HCT116 (cell line): ENCODE measurements at regions not wholly inside any gene's neighbourhood (a gene's known extent, or its start where the extent isn't known, plus 50 kb on each side); places are given as distances from the start of the nearest gene placed in this dataset.

Experiments
- ATAC-seq: fragments of 200-7000 bp; cut with Tn5 transposase; 2 replicates; pipeline ENCODE4 v1.9.1; 2020; ENCODE audit warnings: mild to moderate bottlenecking, moderate library complexity
- BruUV-seq: library from RNA; stranded (reverse); fragments of 400-500 nt; replicated peaks from 2 replicates; lab custom pipeline; 2021; lab: Mats Ljungman, UMichigan
- CTCF ChIA-PET: fragments of 300-600 bp; sonication (Branson Sonifier 250); formaldehyde crosslinking; loops from one replicate; lab custom pipeline; 2021; ENCODE audit warnings: antibody characterized with exemption; lab: Charles Lee
- POLR2A ChIA-PET: fragments of 300-600, 350-600 bp; sonication (Branson Sonifier 250); formaldehyde crosslinking; loops from one replicate; lab custom pipeline; 2021; ENCODE audit warnings: antibody characterized with exemption; lab: Charles Lee
- RAD21 ChIA-PET, 2 experiments: fragments of 300-600 bp; sonication (Branson Sonifier 250); formaldehyde crosslinking; loops; one replicate each; lab custom pipeline; 2023; ENCODE audit warnings: low total read pairs in 2 of 2; ENCODE audit not compliant: uncharacterized antibody in 2 of 2, unreplicated experiment in 2 of 2, low non-redundant PET in 1 of 2; lab: Charles Lee
- DNase-seq: peaks from one replicate; pipeline ENCODE4 v3.0.0-alpha.2; 2010; ENCODE audit warnings: low read depth, low spot score
- H2AFZ ChIP-seq: fragments of 200-600 bp; shearing (Covaris generic), sonication (generic); 2 replicates; pipeline ENCODE4 v1.6.1; 2017; ENCODE audit warnings: low read depth, mixed run types, mixed read lengths, antibody characterized with exemption, low read length; ENCODE audit not compliant: poor library complexity, severe bottlenecking
- H3K27ac ChIP-seq: 2 replicates; pipeline ENCODE4 v1.5.1; 2012; ENCODE audit warnings: low read depth, low read length
- H3K27me3 ChIP-seq: fragments of 200-600 bp; sonication (generic); 2 replicates; pipeline ENCODE4 v1.6.1; 2016; ENCODE audit warnings: mixed run types, low read length, mixed read lengths; ENCODE audit not compliant: insufficient read depth
- H3K36me3 ChIP-seq, 2 experiments: fragments of 200-500 bp in 1 of 2; fragments of 200-600 bp in 1 of 2; sonication (Bioruptor generic) in 1 of 2; sonication (generic) in 1 of 2; 2 replicates each; pipeline versions ENCODE4 v1.5.1 to v1.6.1; 2014 to 2016; ENCODE audit warnings: low read length in 2 of 2, inconsistent platforms in 1 of 2, mixed read lengths in 1 of 2, mixed run types in 1 of 2; ENCODE audit not compliant: insufficient read depth in 2 of 2, control insufficient read depth in 1 of 2
- H3K4me1 ChIP-seq, 2 experiments: fragments of 200-600 bp in 1 of 2; sonication (generic) in 1 of 2; 2 replicates each; pipeline versions ENCODE4 v1.5.1 to v1.6.1; 2012 to 2017; ENCODE audit warnings: low read length in 2 of 2, inconsistent platforms in 1 of 2, mild to moderate bottlenecking in 1 of 2, mixed read lengths in 1 of 2, mixed run types in 1 of 2, moderate library complexity in 1 of 2; ENCODE audit not compliant: insufficient read depth in 2 of 2, control insufficient read depth in 1 of 2
- H3K4me2 ChIP-seq: fragments of 200-600 bp; sonication (generic); 2 replicates; pipeline ENCODE4 v1.6.1; 2017; ENCODE audit warnings: mixed run types, low read length, mixed read lengths
- H3K4me3 ChIP-seq, 2 experiments: fragments of 200-600 bp in 1 of 2; sonication (generic) in 1 of 2; replicated peaks in 1 of 2; 2 replicates each; pipeline ENCODE4 v1.5.1; 2011 to 2016; ENCODE audit warnings: low read length in 2 of 2, control low read depth in 1 of 2, low read depth in 1 of 2, mild to moderate bottlenecking in 1 of 2, mixed read lengths in 1 of 2, mixed run types in 1 of 2
- H3K79me2 ChIP-seq: fragments of 200-600 bp; sonication (generic); 2 replicates; pipeline ENCODE4 v1.6.1; 2017; ENCODE audit warnings: mild to moderate bottlenecking, mixed run types, low read length, moderate library complexity, mixed read lengths; ENCODE audit not compliant: insufficient read depth
- H3K9ac ChIP-seq: fragments of 200-600 bp; sonication (generic); 2 replicates; pipeline ENCODE4 v1.6.1; 2016; ENCODE audit warnings: low read length, mixed read lengths
- H3K9me2 ChIP-seq: fragments of 200-600 bp; sonication (generic), shearing (Covaris generic); 2 replicates; pipeline ENCODE4 v1.6.1; 2017; ENCODE audit warnings: mixed run types, mild to moderate bottlenecking, moderate library complexity; ENCODE audit not compliant: insufficient read depth
- H3K9me3 ChIP-seq, 2 experiments: fragments of 200-500 bp in 1 of 2; fragments of 200-600 bp in 1 of 2; sonication (Bioruptor generic) in 1 of 2; sonication (generic) in 1 of 2; 2 replicates each; pipeline ENCODE4 v1.6.1; 2014 to 2017; ENCODE audit warnings: low read length in 2 of 2, mixed read lengths in 2 of 2, inconsistent platforms in 1 of 2, low read depth in 1 of 2, mild to moderate bottlenecking in 1 of 2, mixed run types in 1 of 2, moderate library complexity in 1 of 2; ENCODE audit not compliant: control insufficient read depth in 1 of 2, insufficient read depth in 1 of 2
- H4K20me1 ChIP-seq: fragments of 200-600 bp; sonication (generic), shearing (Covaris generic); 2 replicates; pipeline ENCODE4 v1.6.1; 2017; ENCODE audit warnings: mixed run types, mild to moderate bottlenecking, moderate library complexity; ENCODE audit not compliant: insufficient read depth
- CEBPB ChIP-seq: IDR thresholded peaks from 2 replicates; pipeline ENCODE4 v1.6.1; 2012; ENCODE audit warnings: low read depth
- ELF1 ChIP-seq: IDR thresholded peaks from 2 replicates; pipeline ENCODE4 v1.6.1; 2012; ENCODE audit warnings: low read depth, borderline replicate concordance
- EZH2 ChIP-seq: fragments of 200-600 bp; sonication (generic); IDR thresholded peaks from 2 replicates; pipeline ENCODE4 v1.6.1; 2017; ENCODE audit warnings: antibody characterized with exemption, mixed run types
- FOSL1 ChIP-seq: IDR thresholded peaks from 2 replicates; pipeline ENCODE4 v1.6.1; 2012; ENCODE audit warnings: low read depth
- JUND ChIP-seq: IDR thresholded peaks from 2 replicates; pipeline ENCODE4 v1.6.1; 2012
- POLR2A ChIP-seq: IDR thresholded peaks from 2 replicates; pipeline ENCODE4 v1.7.0; 2011; ENCODE audit warnings: borderline replicate concordance; ENCODE audit not compliant: insufficient read depth, insufficient read length; ENCODE audit errors: extremely low read depth
- RAD21 ChIP-seq: IDR thresholded peaks from 2 replicates; pipeline ENCODE4 v1.6.1; 2012; ENCODE audit warnings: low read depth, mild to moderate bottlenecking
- SIN3A ChIP-seq: IDR thresholded peaks from 2 replicates; pipeline ENCODE4 v1.6.1; 2012; ENCODE audit warnings: low read depth
- SP1 ChIP-seq: IDR thresholded peaks from 2 replicates; pipeline ENCODE4 v1.6.1; 2012; ENCODE audit warnings: low read depth
- YY1 ChIP-seq: IDR thresholded peaks from 2 replicates; pipeline ENCODE4 v1.6.1; 2011; ENCODE audit warnings: low read length, low read depth, moderate library complexity, mild to moderate bottlenecking; ENCODE audit not compliant: insufficient replicate concordance; ENCODE audit errors: extremely low read depth
- ZNF274 ChIP-seq: fragments of 200-500 bp; sonication (Bioruptor generic); IDR thresholded peaks from 2 replicates; pipeline ENCODE4 v1.6.1; 2014; ENCODE audit warnings: mild to moderate bottlenecking, low read depth, low read length, inconsistent platforms
- intact Hi-C: fragments of 100-400 bp; cut with micrococcal nuclease; formaldehyde crosslinking; loops from 2 replicates; pipeline ENCODE4 v1.10.0; 2022
- TF ChIP-seq, protein P1 (sequence below): IDR thresholded peaks from 2 replicates; pipeline ENCODE4 v1.6.1; 2011; ENCODE audit warnings: mild to moderate bottlenecking, low read length, moderate library complexity; ENCODE audit not compliant: insufficient replicate concordance; ENCODE audit errors: extremely low read depth
- TF ChIP-seq, protein P2 (sequence below): IDR thresholded peaks from 2 replicates; pipeline ENCODE4 v1.6.1; 2012; ENCODE audit warnings: low read depth
- TF ChIP-seq, protein P3 (sequence below), 3 experiments: fragments of 200-600 bp in 1 of 3; sonication (generic) in 1 of 3; IDR thresholded peaks in 2 of 3; conservative IDR thresholded peaks in 1 of 3; 2 replicates each; pipeline ENCODE4 v1.5.1; 2012 to 2017; ENCODE audit warnings: low read depth in 2 of 3, low read length in 2 of 3, antibody characterized with exemption in 1 of 3, borderline replicate concordance in 1 of 3, control low read depth in 1 of 3, mild to moderate bottlenecking in 1 of 3, mixed read lengths in 1 of 3, mixed run types in 1 of 3, moderate library complexity in 1 of 3; ENCODE audit not compliant: insufficient read depth in 1 of 3

DNA sequence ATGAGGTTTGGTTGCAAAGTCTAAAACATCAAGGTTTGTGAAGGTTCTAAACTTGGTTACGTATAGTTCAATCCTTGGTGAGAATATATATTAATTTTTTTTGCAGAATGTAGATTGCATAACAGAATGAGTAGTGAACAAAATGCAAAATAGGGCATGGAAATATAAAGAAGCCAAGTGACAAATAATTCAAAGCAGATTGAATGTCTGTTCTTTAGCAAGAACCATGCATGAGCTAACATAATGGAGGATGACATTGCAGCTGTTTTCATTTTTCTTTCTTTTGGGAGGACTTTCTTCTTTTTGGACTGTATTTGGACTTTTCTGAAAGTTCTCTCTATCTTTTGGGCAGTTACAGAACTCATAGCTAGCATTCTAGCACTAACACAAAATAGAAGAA is 194.8 kb upstream of the MRPS30 start:
- Histone ChIP-seq H3K27ac (no peak overlapping the region), H3K9ac (no peak overlapping the region), H3K4me2 (no peak overlapping the region), H3K4me1 (no peaks in the 10 kb centered on the region), H3K36me3 (no peaks in the 10 kb centered on the region), H2AFZ (no peak overlapping the region), H3K27me3 (no peaks in the 10 kb centered on the region), H3K9me3 (no peaks in the 10 kb centered on the region), H3K79me2 (no peaks in the 10 kb centered on the region), H4K20me1 (no peaks in the 10 kb centered on the region), H3K4me3 (no peak overlapping the region), H3K9me2 (no peaks in the 10 kb centered on the region)
- ATAC-seq (no peak), DNase-seq (no peak)
- POLR2A ChIA-PET = no interaction called here
- CTCF ChIA-PET = interaction anchor here (1.4 to 1.5 kb wide), 2 partner anchors 9 to 11 kb away, joined by 3 read pairs; no protein-coding TSS in a partner anchor
- TF ChIP-seq ZNF274 = no peak
- no peak for TF ChIP-seq CEBPB
- no peak for TF ChIP-seq YY1
- no peak for TF ChIP-seq SP1
- TF ChIP-seq SIN3A = no peak
- TF ChIP-seq, protein P1, sequence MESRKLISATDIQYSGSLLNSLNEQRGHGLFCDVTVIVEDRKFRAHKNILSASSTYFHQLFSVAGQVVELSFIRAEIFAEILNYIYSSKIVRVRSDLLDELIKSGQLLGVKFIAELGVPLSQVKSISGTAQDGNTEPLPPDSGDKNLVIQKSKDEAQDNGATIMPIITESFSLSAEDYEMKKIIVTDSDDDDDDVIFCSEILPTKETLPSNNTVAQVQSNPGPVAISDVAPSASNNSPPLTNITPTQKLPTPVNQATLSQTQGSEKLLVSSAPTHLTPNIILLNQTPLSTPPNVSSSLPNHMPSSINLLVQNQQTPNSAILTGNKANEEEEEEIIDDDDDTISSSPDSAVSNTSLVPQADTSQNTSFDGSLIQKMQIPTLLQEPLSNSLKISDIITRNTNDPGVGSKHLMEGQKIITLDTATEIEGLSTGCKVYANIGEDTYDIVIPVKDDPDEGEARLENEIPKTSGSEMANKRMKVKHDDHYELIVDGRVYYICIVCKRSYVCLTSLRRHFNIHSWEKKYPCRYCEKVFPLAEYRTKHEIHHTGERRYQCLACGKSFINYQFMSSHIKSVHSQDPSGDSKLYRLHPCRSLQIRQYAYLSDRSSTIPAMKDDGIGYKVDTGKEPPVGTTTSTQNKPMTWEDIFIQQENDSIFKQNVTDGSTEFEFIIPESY = no peak
- TF ChIP-seq RAD21 = no peak
- TF ChIP-seq ELF1 = no peak
- no peak for TF ChIP-seq FOSL1
- TF ChIP-seq EZH2 = no peak
- no peak for TF ChIP-seq JUND
- TF ChIP-seq, protein P2, sequence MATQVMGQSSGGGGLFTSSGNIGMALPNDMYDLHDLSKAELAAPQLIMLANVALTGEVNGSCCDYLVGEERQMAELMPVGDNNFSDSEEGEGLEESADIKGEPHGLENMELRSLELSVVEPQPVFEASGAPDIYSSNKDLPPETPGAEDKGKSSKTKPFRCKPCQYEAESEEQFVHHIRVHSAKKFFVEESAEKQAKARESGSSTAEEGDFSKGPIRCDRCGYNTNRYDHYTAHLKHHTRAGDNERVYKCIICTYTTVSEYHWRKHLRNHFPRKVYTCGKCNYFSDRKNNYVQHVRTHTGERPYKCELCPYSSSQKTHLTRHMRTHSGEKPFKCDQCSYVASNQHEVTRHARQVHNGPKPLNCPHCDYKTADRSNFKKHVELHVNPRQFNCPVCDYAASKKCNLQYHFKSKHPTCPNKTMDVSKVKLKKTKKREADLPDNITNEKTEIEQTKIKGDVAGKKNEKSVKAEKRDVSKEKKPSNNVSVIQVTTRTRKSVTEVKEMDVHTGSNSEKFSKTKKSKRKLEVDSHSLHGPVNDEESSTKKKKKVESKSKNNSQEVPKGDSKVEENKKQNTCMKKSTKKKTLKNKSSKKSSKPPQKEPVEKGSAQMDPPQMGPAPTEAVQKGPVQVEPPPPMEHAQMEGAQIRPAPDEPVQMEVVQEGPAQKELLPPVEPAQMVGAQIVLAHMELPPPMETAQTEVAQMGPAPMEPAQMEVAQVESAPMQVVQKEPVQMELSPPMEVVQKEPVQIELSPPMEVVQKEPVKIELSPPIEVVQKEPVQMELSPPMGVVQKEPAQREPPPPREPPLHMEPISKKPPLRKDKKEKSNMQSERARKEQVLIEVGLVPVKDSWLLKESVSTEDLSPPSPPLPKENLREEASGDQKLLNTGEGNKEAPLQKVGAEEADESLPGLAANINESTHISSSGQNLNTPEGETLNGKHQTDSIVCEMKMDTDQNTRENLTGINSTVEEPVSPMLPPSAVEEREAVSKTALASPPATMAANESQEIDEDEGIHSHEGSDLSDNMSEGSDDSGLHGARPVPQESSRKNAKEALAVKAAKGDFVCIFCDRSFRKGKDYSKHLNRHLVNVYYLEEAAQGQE = no peak
- TF ChIP-seq, protein P3, sequence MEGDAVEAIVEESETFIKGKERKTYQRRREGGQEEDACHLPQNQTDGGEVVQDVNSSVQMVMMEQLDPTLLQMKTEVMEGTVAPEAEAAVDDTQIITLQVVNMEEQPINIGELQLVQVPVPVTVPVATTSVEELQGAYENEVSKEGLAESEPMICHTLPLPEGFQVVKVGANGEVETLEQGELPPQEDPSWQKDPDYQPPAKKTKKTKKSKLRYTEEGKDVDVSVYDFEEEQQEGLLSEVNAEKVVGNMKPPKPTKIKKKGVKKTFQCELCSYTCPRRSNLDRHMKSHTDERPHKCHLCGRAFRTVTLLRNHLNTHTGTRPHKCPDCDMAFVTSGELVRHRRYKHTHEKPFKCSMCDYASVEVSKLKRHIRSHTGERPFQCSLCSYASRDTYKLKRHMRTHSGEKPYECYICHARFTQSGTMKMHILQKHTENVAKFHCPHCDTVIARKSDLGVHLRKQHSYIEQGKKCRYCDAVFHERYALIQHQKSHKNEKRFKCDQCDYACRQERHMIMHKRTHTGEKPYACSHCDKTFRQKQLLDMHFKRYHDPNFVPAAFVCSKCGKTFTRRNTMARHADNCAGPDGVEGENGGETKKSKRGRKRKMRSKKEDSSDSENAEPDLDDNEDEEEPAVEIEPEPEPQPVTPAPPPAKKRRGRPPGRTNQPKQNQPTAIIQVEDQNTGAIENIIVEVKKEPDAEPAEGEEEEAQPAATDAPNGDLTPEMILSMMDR (IDR thresholded peaks at IDR 0.05 in 2 of 3, conservative IDR thresholded peaks at IDR 0.05 in 1 of 3; ENCODE audit: borderline replicate concordance in 1 of 3, insufficient read depth in 1 of 3, low read depth in 2 of 3, low read length in 2 of 3) = no peak
- no peak for TF ChIP-seq POLR2A
- RAD21 ChIA-PET = no interaction called here
- BruUV-seq = no TSS peak
- intact Hi-C loops = no loop called here
